Upper lobe of left lung (tissue), 6 donors: ENCODE measurements at regions not wholly inside any gene's neighbourhood (a gene's known extent, or its start where the extent isn't known, plus 50 kb on each side); places are given as distances from the start of the nearest gene placed in this dataset.

ENCODE experiments used
- ATAC-seq, 2 donors: fragments of 200-7000 bp; cut with Tn5 transposase; one replicate each; pipeline ENCODE4 v1.9.1; 2022; ENCODE audit warnings: mild to moderate bottlenecking in 2 of 2, moderate library complexity in 2 of 2; ENCODE audit not compliant: low FRiP score in 2 of 2
- DNase-seq, 2 donors: peaks; one replicate each; pipeline ENCODE4 v3.0.0-alpha.2; 2019 to 2020
- H3K27ac ChIP-seq, 4 donors: fragments of 200-600 bp; sonication (generic); one replicate each; pipeline ENCODE4 v1.5.1; 2016 to 2019
- H3K27me3 ChIP-seq, 4 donors: fragments of 200-600 bp; sonication (generic); one replicate each; pipeline ENCODE4 v1.5.1; 2017 to 2019
- H3K36me3 ChIP-seq, 4 donors: fragments of 200-600 bp; sonication (generic); one replicate each; pipeline ENCODE4 v1.5.1; 2016 to 2019
- H3K4me1 ChIP-seq, 4 donors: fragments of 200-600 bp; sonication (generic); one replicate each; pipeline ENCODE4 v1.5.1; 2018 to 2019
- H3K4me3 ChIP-seq, 4 donors: fragments of 200-600 bp; sonication (generic); one replicate each; pipeline ENCODE4 v1.5.1; 2017 to 2019; ENCODE audit warnings: mild to moderate bottlenecking in 2 of 4, moderate library complexity in 1 of 4
- H3K9me3 ChIP-seq, 4 donors: fragments of 200-600 bp; sonication (generic); one replicate each; pipeline ENCODE4 v1.5.1; 2018 to 2019
- EP300 ChIP-seq, 4 donors: sonication (generic); formaldehyde crosslinking; IDR thresholded peaks; one replicate each; pipeline ENCODE4 v1.5.1; 2017; ENCODE audit warnings: antibody characterized with exemption in 4 of 4, control low read depth in 2 of 4
- POLR2A ChIP-seq, 4 donors: fragments of 450-650 bp; IDR thresholded peaks; one replicate each; pipeline ENCODE4 v1.5.1; 2016 to 2017; ENCODE audit warnings: antibody characterized with exemption in 4 of 4, mild to moderate bottlenecking in 2 of 4
- POLR2AphosphoS5 ChIP-seq, 2 donors: sonication (generic); formaldehyde crosslinking; IDR thresholded peaks; one replicate each; pipeline ENCODE4 v1.5.1; 2017; ENCODE audit warnings: antibody characterized with exemption in 2 of 2
- WGBS, 2 donors: methylation state at CpG; one replicate each; pipeline ENCODE4 v1.1.5; 2017 to 2018; 5-methylcytosine and 5-hydroxymethylcytosine counted together
- TF ChIP-seq, protein P1 (sequence below), 6 experiments: fragments of 450-650 bp in 4 of 6; fragments of 200-600 bp in 2 of 6; sonication (generic) in 2 of 6; IDR thresholded peaks; one replicate each; pipeline ENCODE4 v1.5.1; 2016 to 2019; ENCODE audit warnings: antibody characterized with exemption in 6 of 6
- donor health status: DM: no; HTN: no; CAD: no; lungs with moderate emphysema.
- donor health status: DM: no; HTN: yes; CAD: no; lungs with severe emphysema.

DNA sequence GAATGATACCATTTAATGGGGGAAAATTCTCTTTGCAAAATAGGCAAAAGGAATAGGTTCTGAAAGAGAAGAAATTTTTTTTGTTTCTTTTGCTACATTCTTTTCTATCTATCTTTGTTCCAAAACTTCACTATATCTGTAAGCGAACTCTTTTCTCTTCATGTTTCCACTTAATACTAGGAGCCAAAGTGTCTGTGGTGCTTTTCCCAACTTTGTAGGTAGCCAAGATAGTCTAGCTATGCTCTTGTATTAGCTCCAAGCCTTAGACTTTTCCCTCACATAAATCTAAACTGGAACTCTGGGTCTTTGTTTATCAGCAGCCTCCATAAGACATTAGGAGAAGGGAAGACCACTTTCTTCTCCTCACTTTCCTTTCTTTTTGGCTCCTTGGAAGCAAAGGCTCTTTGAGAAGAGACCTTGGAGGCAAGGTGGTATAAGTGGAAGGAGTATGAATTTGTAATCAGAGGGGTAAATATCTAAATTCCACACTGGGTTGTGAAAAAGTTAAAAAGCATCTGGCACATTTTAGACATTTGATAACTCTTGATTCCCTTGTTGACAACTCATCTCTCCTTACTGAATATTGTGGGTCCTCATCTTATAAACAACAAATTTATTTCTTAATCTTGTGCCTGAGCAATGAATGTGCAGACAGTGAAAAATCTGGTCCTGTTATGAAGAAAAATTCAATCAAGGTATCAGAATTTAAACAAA is 130.0 kb downstream of the EHF start:
- no peak for ATAC-seq
- H3K4me1 ChIP-seq, result peaks cover 3 to 18% (median 10%) of the 10 kb centered on the region in 4 donors
- no peak for TF ChIP-seq POLR2A (IDR thresholded peaks at IDR 0.05)
- no peak for TF ChIP-seq EP300 (IDR thresholded peaks at IDR 0.05)
- TF ChIP-seq, protein P1, sequence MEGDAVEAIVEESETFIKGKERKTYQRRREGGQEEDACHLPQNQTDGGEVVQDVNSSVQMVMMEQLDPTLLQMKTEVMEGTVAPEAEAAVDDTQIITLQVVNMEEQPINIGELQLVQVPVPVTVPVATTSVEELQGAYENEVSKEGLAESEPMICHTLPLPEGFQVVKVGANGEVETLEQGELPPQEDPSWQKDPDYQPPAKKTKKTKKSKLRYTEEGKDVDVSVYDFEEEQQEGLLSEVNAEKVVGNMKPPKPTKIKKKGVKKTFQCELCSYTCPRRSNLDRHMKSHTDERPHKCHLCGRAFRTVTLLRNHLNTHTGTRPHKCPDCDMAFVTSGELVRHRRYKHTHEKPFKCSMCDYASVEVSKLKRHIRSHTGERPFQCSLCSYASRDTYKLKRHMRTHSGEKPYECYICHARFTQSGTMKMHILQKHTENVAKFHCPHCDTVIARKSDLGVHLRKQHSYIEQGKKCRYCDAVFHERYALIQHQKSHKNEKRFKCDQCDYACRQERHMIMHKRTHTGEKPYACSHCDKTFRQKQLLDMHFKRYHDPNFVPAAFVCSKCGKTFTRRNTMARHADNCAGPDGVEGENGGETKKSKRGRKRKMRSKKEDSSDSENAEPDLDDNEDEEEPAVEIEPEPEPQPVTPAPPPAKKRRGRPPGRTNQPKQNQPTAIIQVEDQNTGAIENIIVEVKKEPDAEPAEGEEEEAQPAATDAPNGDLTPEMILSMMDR (IDR thresholded peaks at IDR 0.05), result no peak
- TF ChIP-seq POLR2AphosphoS5 (IDR thresholded peaks at IDR 0.05), result no peak
- H3K27ac ChIP-seq, result peak overlapping the region; percentile 17 to 77 (median 67)
- H3K4me3 ChIP-seq, result no peak overlapping the region
- H3K9me3 ChIP-seq, result no peaks in the 10 kb centered on the region
- no peak for DNase-seq
- WGBS, 2 donors, result 64 to 67% methylated on average over 1 of the region's 1 CpG
- no peaks in the 10 kb centered on the region for H3K36me3 ChIP-seq
- no peaks in the 10 kb centered on the region for H3K27me3 ChIP-seq

DNA sequence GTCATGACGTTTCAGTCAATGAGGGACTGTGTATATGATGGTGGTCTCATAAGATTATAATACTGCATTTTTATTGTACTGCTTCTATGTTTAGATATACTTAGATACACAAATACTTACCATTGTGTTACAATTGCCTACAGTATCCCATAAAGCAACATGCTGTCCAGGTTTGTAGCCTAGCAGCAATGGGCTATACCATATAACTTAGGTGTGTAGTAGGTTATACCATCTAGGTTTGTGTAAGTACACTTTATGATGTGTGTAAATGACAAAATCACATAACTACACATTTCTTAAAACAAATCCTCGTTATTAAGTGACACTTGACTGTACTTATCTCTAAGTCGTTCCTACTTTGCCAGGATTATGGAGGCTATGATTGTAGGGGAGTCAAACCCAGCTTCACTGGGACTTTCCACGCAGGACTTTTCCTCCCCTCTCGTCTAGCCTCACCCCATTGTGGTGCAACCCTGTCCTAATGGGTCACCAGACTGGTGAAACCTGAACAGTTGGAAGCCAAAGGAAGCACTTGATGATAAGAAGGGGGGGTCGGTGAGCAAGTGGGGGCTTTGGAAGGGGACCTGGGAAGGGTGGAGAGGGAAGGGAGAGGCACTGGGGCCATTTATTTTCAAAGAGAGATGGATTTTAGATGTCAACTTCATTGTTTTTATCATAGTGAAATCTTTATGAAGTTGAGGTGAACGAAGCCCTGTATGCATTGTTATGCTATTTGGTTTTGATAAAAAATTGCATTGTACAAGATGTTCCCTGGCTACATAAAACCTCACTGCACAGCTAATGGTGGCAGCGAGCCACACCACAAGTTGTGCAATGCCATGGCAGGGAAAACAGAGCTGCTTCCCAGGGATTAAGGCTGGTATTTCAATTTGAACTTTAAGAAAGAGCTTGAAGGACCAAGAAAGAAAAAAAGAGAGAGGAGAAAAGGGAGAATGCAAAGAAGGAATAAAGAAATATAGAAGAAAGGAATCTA is 129.1 kb downstream of the EHF start:
- Histone ChIP-seq H3K27ac (peak overlapping the region; percentile 17 to 77 (median 67)), H3K4me3 (no peak overlapping the region), H3K9me3 (no peaks in the 10 kb centered on the region), H3K36me3 (no peaks in the 10 kb centered on the region), H3K27me3 (no peaks in the 10 kb centered on the region), H3K4me1 (peaks cover 3 to 18% (median 10%) of the 10 kb centered on the region in 4 donors)
- peak; percentile 79 to 85 for ATAC-seq
- DNase-seq, result peak in 1 of 2 donors; percentile 87
- peak in 1 of 4 donors; percentile 86 for TF ChIP-seq EP300 (IDR thresholded peaks at IDR 0.05)
- TF ChIP-seq, protein P1 (IDR thresholded peaks at IDR 0.05), result no peak
- TF ChIP-seq POLR2AphosphoS5 (IDR thresholded peaks at IDR 0.05), result peak; percentile 9 to 57
- WGBS, 2 donors, result 35 to 37% methylated on average over 8 of the region's 8 CpGs

DNA sequence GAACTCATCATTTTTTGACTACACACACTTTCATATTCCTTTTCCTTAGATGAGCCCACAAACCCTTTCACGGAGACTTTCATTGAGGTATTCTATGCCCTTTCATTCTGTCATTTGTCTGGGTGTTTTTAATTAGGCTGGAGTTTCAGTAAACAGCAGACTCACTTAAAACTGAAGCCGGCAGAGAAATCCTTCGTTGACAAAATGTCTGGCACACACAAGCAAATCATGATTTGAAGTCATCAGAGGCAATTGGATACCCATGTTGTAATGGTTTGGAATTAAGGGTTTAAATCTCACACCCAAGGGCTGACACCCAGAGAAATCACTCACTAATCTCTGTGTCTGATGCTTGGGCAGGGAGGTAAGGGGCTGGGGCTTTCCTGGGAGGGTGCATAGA is 127.1 kb downstream of the EHF start:
- Histone ChIP-seq H3K4me1 (peaks cover 3 to 18% (median 10%) of the 10 kb centered on the region in 4 donors), H3K9me3 (no peaks in the 10 kb centered on the region), H3K27me3 (no peaks in the 10 kb centered on the region), H3K27ac (no peak overlapping the region), H3K4me3 (no peak overlapping the region), H3K36me3 (no peaks in the 10 kb centered on the region)
- ATAC-seq (no peak), DNase-seq (no peak)
- WGBS, 2 donors, result 78 to 87% methylated on average over 3 of the region's 3 CpGs
- TF ChIP-seq EP300 (IDR thresholded peaks at IDR 0.05), result no peak
- TF ChIP-seq, protein P1 (IDR thresholded peaks at IDR 0.05), result no peak
- TF ChIP-seq POLR2AphosphoS5 (IDR thresholded peaks at IDR 0.05), result no peak
- TF ChIP-seq POLR2A (IDR thresholded peaks at IDR 0.05), result no peak

DNA sequence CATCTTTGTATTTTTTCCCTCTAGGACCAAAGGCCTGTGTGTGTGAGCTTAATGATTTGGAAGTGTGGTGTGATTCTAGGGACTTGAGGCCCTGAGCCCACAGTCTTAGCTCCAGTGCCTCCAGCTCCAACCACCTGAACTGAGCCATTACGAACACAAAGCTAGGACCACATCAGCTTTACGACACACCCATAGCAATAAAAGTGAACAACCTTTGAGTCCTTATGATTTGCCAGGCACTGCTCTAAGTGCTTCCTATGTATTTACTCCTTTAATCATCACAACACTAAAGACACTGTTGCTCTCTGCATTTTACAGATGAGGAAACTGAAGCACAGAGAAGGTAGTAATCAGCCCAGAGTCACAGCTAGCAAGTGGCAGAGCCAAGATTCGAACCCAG is 126.4 kb downstream of the EHF start:
- Histone ChIP-seq H3K9me3 (no peaks in the 10 kb centered on the region), H3K4me1 (peaks cover 3 to 18% (median 10%) of the 10 kb centered on the region in 4 donors), H3K4me3 (no peak overlapping the region), H3K36me3 (no peaks in the 10 kb centered on the region), H3K27ac (no peak overlapping the region), H3K27me3 (no peaks in the 10 kb centered on the region)
- DNase-seq (no peak), ATAC-seq (no peak)
- WGBS, 2 donors, result 52 to 57% methylated on average over 3 of the region's 3 CpGs
- TF ChIP-seq EP300 (IDR thresholded peaks at IDR 0.05) (no peak), POLR2A (IDR thresholded peaks at IDR 0.05) (no peak), POLR2AphosphoS5 (IDR thresholded peaks at IDR 0.05) (no peak)
- TF ChIP-seq, protein P1 (IDR thresholded peaks at IDR 0.05), result no peak
